ENCODE measurements at regions not wholly inside any gene's neighbourhood (a gene's known extent, or its start where the extent isn't known, plus 50 kb on each side); places are given as distances from the start of the nearest gene placed in this dataset.

DNA sequence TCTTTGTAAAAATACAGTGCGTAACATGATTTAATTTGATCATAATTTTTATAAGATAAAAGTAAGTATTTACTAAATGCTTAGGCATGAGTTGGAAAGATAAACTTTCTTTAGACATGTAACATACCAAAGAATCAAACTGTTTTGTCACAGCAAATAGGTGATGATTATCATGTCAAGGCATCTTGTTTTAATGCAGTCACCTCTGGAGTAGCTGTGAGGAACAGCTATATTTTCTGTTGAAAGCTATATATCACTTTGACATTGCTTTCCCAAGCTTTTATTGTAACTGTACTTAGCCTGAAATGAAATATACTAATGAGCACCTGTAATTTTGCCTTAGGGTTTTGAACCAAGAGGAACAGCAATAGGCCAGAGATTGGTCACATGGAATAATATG, 151.9 kb downstream of the TLR5 start:
- H3K9ac ChIP-seq (ENCODE audit: low read depth in 1 of 2, low read length in 2 of 2) = no peak overlapping the region
- no peak overlapping the region for H3K27ac ChIP-seq (ENCODE audit: low read depth in 1 of 2, low read length in 2 of 2)
- peaks cover 1 to 11% (median 5%) of the 10 kb centered on the region in 4 donors for H3K4me1 ChIP-seq (ENCODE audit: control insufficient read depth in 4 of 4, insufficient read depth in 4 of 4, low read length in 3 of 4)
- no peak for DNase-seq (ENCODE audit: low spot score)
- no peak for TF ChIP-seq HNF4G (IDR thresholded peaks at IDR 0.05)
- TF ChIP-seq EGR1 (IDR thresholded peaks at IDR 0.05; ENCODE audit: low read depth in 2 of 2) = no peak
- no peak for TF ChIP-seq HNF4A (conservative IDR thresholded peaks at IDR 0.05)
- TF ChIP-seq NR2F2 (IDR thresholded peaks at IDR 0.05) = no peak
- no peak for TF ChIP-seq TAF1 (conservative IDR thresholded peaks at IDR 0.05)
- no peak for TF ChIP-seq SP1 (IDR thresholded peaks at IDR 0.05)
- TF ChIP-seq, protein P1, sequence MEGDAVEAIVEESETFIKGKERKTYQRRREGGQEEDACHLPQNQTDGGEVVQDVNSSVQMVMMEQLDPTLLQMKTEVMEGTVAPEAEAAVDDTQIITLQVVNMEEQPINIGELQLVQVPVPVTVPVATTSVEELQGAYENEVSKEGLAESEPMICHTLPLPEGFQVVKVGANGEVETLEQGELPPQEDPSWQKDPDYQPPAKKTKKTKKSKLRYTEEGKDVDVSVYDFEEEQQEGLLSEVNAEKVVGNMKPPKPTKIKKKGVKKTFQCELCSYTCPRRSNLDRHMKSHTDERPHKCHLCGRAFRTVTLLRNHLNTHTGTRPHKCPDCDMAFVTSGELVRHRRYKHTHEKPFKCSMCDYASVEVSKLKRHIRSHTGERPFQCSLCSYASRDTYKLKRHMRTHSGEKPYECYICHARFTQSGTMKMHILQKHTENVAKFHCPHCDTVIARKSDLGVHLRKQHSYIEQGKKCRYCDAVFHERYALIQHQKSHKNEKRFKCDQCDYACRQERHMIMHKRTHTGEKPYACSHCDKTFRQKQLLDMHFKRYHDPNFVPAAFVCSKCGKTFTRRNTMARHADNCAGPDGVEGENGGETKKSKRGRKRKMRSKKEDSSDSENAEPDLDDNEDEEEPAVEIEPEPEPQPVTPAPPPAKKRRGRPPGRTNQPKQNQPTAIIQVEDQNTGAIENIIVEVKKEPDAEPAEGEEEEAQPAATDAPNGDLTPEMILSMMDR (IDR thresholded peaks at IDR 0.05; ENCODE audit: low read depth, low read length, missing input control) = no peak
- TF ChIP-seq, protein P2, sequence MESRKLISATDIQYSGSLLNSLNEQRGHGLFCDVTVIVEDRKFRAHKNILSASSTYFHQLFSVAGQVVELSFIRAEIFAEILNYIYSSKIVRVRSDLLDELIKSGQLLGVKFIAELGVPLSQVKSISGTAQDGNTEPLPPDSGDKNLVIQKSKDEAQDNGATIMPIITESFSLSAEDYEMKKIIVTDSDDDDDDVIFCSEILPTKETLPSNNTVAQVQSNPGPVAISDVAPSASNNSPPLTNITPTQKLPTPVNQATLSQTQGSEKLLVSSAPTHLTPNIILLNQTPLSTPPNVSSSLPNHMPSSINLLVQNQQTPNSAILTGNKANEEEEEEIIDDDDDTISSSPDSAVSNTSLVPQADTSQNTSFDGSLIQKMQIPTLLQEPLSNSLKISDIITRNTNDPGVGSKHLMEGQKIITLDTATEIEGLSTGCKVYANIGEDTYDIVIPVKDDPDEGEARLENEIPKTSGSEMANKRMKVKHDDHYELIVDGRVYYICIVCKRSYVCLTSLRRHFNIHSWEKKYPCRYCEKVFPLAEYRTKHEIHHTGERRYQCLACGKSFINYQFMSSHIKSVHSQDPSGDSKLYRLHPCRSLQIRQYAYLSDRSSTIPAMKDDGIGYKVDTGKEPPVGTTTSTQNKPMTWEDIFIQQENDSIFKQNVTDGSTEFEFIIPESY (IDR thresholded peaks at IDR 0.05) = no peak
- TF ChIP-seq YY1 (IDR thresholded peaks at IDR 0.05) = no peak
- TF ChIP-seq, protein P3, sequence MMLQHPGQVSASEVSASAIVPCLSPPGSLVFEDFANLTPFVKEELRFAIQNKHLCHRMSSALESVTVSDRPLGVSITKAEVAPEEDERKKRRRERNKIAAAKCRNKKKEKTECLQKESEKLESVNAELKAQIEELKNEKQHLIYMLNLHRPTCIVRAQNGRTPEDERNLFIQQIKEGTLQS (IDR thresholded peaks at IDR 0.05) = no peak
- no peak for TF ChIP-seq FOXA2 (IDR thresholded peaks at IDR 0.05)
- no peaks in the 10 kb centered on the region for H3K9me3 ChIP-seq (ENCODE audit: control insufficient read depth in 4 of 4, low read length in 3 of 4)
- no peak overlapping the region for H3K4me3 ChIP-seq (ENCODE audit: low read depth in 1 of 3, low read length in 3 of 3)
- H3K36me3 ChIP-seq (ENCODE audit: control insufficient read depth in 4 of 4, insufficient read depth in 3 of 4, low read depth in 1 of 4, low read length in 3 of 4) = peaks cover 0 to 2% (median 0%) of the 10 kb centered on the region in 4 donors
- H3K27me3 ChIP-seq (ENCODE audit: control insufficient read depth in 4 of 4, insufficient read depth in 4 of 4, low read length in 3 of 4) = no peaks in the 10 kb centered on the region
- WGBS = 98% methylated on average over 1 of the region's 1 CpG

DNA sequence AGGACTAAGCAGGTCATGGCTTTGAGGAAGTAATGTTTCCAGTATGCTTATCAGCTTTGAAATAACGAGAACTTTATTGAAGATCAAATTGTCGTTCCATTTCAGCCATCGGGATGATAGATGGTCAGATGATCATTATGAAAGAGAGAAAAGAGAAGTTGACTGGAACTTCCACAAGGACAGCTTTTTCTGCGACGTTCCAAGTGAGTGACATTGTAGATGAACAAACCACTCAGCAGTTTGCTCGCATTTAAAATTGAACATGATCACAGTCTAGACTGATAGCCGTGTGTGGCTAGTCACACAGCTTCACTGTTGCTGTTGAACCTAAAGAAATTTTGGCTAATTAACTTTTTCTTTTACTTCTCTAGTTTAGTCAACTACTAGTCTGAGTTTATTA, 151.1 kb downstream of the TLR5 start:
- WGBS = 90% methylated on average over 7 of the region's 7 CpGs
- no peak for TF ChIP-seq EGR1 (IDR thresholded peaks at IDR 0.05; ENCODE audit: low read depth in 2 of 2)
- TF ChIP-seq HNF4G (IDR thresholded peaks at IDR 0.05) = no peak
- no peak for TF ChIP-seq YY1 (IDR thresholded peaks at IDR 0.05)
- no peak for TF ChIP-seq RXRA (IDR thresholded peaks at IDR 0.05)
- no peak for TF ChIP-seq RAD21 (IDR thresholded peaks at IDR 0.05)
- no peak for TF ChIP-seq HNF4A (conservative IDR thresholded peaks at IDR 0.05)
- TF ChIP-seq, protein P4, sequence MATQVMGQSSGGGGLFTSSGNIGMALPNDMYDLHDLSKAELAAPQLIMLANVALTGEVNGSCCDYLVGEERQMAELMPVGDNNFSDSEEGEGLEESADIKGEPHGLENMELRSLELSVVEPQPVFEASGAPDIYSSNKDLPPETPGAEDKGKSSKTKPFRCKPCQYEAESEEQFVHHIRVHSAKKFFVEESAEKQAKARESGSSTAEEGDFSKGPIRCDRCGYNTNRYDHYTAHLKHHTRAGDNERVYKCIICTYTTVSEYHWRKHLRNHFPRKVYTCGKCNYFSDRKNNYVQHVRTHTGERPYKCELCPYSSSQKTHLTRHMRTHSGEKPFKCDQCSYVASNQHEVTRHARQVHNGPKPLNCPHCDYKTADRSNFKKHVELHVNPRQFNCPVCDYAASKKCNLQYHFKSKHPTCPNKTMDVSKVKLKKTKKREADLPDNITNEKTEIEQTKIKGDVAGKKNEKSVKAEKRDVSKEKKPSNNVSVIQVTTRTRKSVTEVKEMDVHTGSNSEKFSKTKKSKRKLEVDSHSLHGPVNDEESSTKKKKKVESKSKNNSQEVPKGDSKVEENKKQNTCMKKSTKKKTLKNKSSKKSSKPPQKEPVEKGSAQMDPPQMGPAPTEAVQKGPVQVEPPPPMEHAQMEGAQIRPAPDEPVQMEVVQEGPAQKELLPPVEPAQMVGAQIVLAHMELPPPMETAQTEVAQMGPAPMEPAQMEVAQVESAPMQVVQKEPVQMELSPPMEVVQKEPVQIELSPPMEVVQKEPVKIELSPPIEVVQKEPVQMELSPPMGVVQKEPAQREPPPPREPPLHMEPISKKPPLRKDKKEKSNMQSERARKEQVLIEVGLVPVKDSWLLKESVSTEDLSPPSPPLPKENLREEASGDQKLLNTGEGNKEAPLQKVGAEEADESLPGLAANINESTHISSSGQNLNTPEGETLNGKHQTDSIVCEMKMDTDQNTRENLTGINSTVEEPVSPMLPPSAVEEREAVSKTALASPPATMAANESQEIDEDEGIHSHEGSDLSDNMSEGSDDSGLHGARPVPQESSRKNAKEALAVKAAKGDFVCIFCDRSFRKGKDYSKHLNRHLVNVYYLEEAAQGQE (IDR thresholded peaks at IDR 0.05) = no peak
- TF ChIP-seq, protein P2 (IDR thresholded peaks at IDR 0.05) = no peak
- TF ChIP-seq NR2F2 (IDR thresholded peaks at IDR 0.05) = no peak
- no peak for TF ChIP-seq GABPA (IDR thresholded peaks at IDR 0.05 in 1 of 2, conservative IDR thresholded peaks at IDR 0.05 in 1 of 2)
- no peak for TF ChIP-seq TAF1 (conservative IDR thresholded peaks at IDR 0.05)
- no peak for TF ChIP-seq JUND (IDR thresholded peaks at IDR 0.05)
- TF ChIP-seq FOXA2 (IDR thresholded peaks at IDR 0.05) = no peak
- TF ChIP-seq, protein P3 (IDR thresholded peaks at IDR 0.05) = no peak
- TF ChIP-seq, protein P5, sequence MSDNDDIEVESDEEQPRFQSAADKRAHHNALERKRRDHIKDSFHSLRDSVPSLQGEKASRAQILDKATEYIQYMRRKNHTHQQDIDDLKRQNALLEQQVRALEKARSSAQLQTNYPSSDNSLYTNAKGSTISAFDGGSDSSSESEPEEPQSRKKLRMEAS (IDR thresholded peaks at IDR 0.05) = no peak
- TF ChIP-seq SP1 (IDR thresholded peaks at IDR 0.05) = no peak
- no peak for TF ChIP-seq FOXA1 (IDR thresholded peaks at IDR 0.05)
- TF ChIP-seq, protein P1 (IDR thresholded peaks at IDR 0.05; ENCODE audit: low read depth, low read length, missing input control) = no peak
- Histone ChIP-seq H3K4me3 (ENCODE audit: low read depth in 1 of 3, low read length in 3 of 3) (no peak overlapping the region), H3K27ac (ENCODE audit: low read depth in 1 of 2, low read length in 2 of 2) (no peak overlapping the region), H3K9ac (ENCODE audit: low read depth in 1 of 2, low read length in 2 of 2) (no peak overlapping the region), H3K36me3 (ENCODE audit: control insufficient read depth in 4 of 4, insufficient read depth in 3 of 4, low read depth in 1 of 4, low read length in 3 of 4) (peaks cover 0 to 2% (median 0%) of the 10 kb centered on the region in 4 donors), H3K4me1 (ENCODE audit: control insufficient read depth in 4 of 4, insufficient read depth in 4 of 4, low read length in 3 of 4) (peaks cover 1 to 11% (median 5%) of the 10 kb centered on the region in 4 donors), H3K27me3 (ENCODE audit: control insufficient read depth in 4 of 4, insufficient read depth in 4 of 4, low read length in 3 of 4) (no peaks in the 10 kb centered on the region), H3K9me3 (ENCODE audit: control insufficient read depth in 4 of 4, low read length in 3 of 4) (no peaks in the 10 kb centered on the region)
- no peak for DNase-seq (ENCODE audit: low spot score)
